PC-9 (cell line): ENCODE measurements at regions not wholly inside any gene's neighbourhood (a gene's known extent, or its start where the extent isn't known, plus 50 kb on each side); places are given as distances from the start of the nearest gene placed in this dataset.

ENCODE experiments used
- BruUV-seq: library from RNA; stranded (reverse); fragments of 400-500 nt; replicated peaks from 2 replicates; lab custom pipeline; 2021; lab: Mats Ljungman, UMichigan
- CTCF ChIA-PET: fragments of 300-600 bp; sonication (Branson Sonifier 250); formaldehyde crosslinking; loops from one replicate; lab custom pipeline; 2022; ENCODE audit warnings: antibody characterized with exemption; lab: Charles Lee
- POLR2A ChIA-PET: fragments of 300-600 bp; sonication (Branson Sonifier 250); formaldehyde crosslinking; loops from one replicate; lab custom pipeline; 2022; ENCODE audit warnings: antibody characterized with exemption; ENCODE audit not compliant: unreplicated experiment; lab: Charles Lee
- DNase-seq, 2 experiments: peaks; one replicate each; pipeline versions ENCODE4 v3.0.0 to v3.0.0-alpha.2; 2015 to 2022; ENCODE audit warnings: mixed read lengths in 1 of 2
- H2AFZ ChIP-seq: fragments of 200-600 bp; sonication (generic); 2 replicates; pipeline ENCODE4 v1.8.1; 2017; ENCODE audit warnings: antibody characterized with exemption
- H3F3A ChIP-seq: fragments of 200-600 bp; sonication (generic); 2 replicates; pipeline ENCODE4 v1.8.1; 2017; ENCODE audit warnings: antibody characterized with exemption, mild to moderate bottlenecking, low read depth; ENCODE audit not compliant: insufficient read depth
- H3K27ac ChIP-seq: fragments of 200-600 bp; sonication (generic); 2 replicates; pipeline ENCODE4 v1.6.1; 2016; ENCODE audit warnings: mixed run types
- H3K27me3 ChIP-seq: fragments of 200-600 bp; sonication (generic); 2 replicates; pipeline ENCODE4 v1.6.1; 2016; ENCODE audit warnings: low read depth, mixed run types; ENCODE audit not compliant: insufficient read depth
- H3K36me3 ChIP-seq: fragments of 200-600 bp; sonication (generic); 2 replicates; pipeline ENCODE4 v1.6.1; 2016; ENCODE audit warnings: low read depth, mixed run types
- H3K4me1 ChIP-seq: fragments of 200-600 bp; sonication (generic); replicated peaks from 2 replicates; pipeline ENCODE4 v1.6.1; 2016; ENCODE audit warnings: mixed run types; ENCODE audit not compliant: insufficient read depth
- H3K4me2 ChIP-seq: fragments of 200-600 bp; sonication (generic); 2 replicates; pipeline ENCODE4 v1.6.1; 2017; ENCODE audit warnings: mixed run types
- H3K4me3 ChIP-seq: fragments of 200-600 bp; sonication (generic); 2 replicates; pipeline ENCODE4 v1.6.1; 2016; ENCODE audit warnings: mixed run types
- H3K79me2 ChIP-seq: fragments of 200-600 bp; sonication (generic); 2 replicates; pipeline ENCODE4 v1.6.1; 2017; ENCODE audit warnings: low read depth, mixed run types
- H3K9me2 ChIP-seq: fragments of 200-600 bp; sonication (generic); 2 replicates; pipeline ENCODE4 v1.8.1; 2017; ENCODE audit warnings: mild to moderate bottlenecking; ENCODE audit not compliant: insufficient read depth
- H3K9me3 ChIP-seq: fragments of 200-600 bp; sonication (generic); 2 replicates; pipeline ENCODE4 v1.8.1; 2016; ENCODE audit warnings: low read depth; ENCODE audit not compliant: insufficient read depth
- H4K20me1 ChIP-seq: fragments of 200-600 bp; sonication (generic); 2 replicates; pipeline ENCODE4 v1.8.1; 2017; ENCODE audit not compliant: insufficient read depth
- CTCF ChIP-seq: fragments of 200-600 bp; sonication (generic); conservative IDR thresholded peaks from 2 replicates; pipeline ENCODE4 v1.6.1; 2017; ENCODE audit warnings: mixed run types, antibody characterized with exemption, mild to moderate bottlenecking, moderate library complexity
- EZH2 ChIP-seq: fragments of 200-600 bp; sonication (generic); IDR thresholded peaks from 2 replicates; pipeline ENCODE4 v1.8.0; 2017; ENCODE audit warnings: antibody characterized with exemption, low read depth
- intact Hi-C: fragments of 100-400 bp; cut with micrococcal nuclease; formaldehyde crosslinking; loops from one replicate; pipeline ENCODE4 v1.10.0; 2022; ENCODE audit not compliant: unreplicated experiment

- Histone ChIP-seq H3F3A (peaks cover 27% of the 10 kb centered on the region), H3K36me3 (no peaks in the 10 kb centered on the region), H3K4me1 (peaks cover 60% of the 10 kb centered on the region), H4K20me1 (no peaks in the 10 kb centered on the region), H3K9me3 (no peaks in the 10 kb centered on the region), H3K4me3 (no peak overlapping the region), H3K27ac (no peak overlapping the region), H2AFZ (no peak overlapping the region), H3K9me2 (no peaks in the 10 kb centered on the region), H3K79me2 (peaks cover 6% of the 10 kb centered on the region; the same call in 1 of the 2 replicates), H3K4me2 (no peak overlapping the region), H3K27me3 (no peaks in the 10 kb centered on the region)
- DNase-seq, result no peak
- ChIA-PET CTCF (no interaction called here), POLR2A (no interaction called here)
- TF ChIP-seq EZH2 (no peak), CTCF (no peak)
- intact Hi-C loops, result no loop called here
- BruUV-seq, result no TSS peak
These were observed 93.3 kb upstream of the DUSP5 start for GRCh38 chr10:110404413-110404812.

- Histone ChIP-seq H3K79me2 (peaks cover 6% of the 10 kb centered on the region; the same call in 1 of the 2 replicates), H4K20me1 (no peaks in the 10 kb centered on the region), H3K9me2 (no peaks in the 10 kb centered on the region), H3K4me2 (no peak overlapping the region), H3K9me3 (no peaks in the 10 kb centered on the region), H3K27me3 (no peaks in the 10 kb centered on the region), H3K4me1 (peaks cover 61% of the 10 kb centered on the region), H2AFZ (no peak overlapping the region), H3K4me3 (no peak overlapping the region), H3K36me3 (no peaks in the 10 kb centered on the region), H3F3A (peaks cover 28% of the 10 kb centered on the region), H3K27ac (no peak overlapping the region)
- BruUV-seq, result no TSS peak
- no peak for DNase-seq
- ChIA-PET POLR2A (no interaction called here), CTCF (no interaction called here)
- TF ChIP-seq EZH2 (no peak), CTCF (no peak)
- intact Hi-C loops, result no loop called here
These were observed 92.9 kb upstream of the DUSP5 start for GRCh38 chr10:110404825-110405224.

DNA sequence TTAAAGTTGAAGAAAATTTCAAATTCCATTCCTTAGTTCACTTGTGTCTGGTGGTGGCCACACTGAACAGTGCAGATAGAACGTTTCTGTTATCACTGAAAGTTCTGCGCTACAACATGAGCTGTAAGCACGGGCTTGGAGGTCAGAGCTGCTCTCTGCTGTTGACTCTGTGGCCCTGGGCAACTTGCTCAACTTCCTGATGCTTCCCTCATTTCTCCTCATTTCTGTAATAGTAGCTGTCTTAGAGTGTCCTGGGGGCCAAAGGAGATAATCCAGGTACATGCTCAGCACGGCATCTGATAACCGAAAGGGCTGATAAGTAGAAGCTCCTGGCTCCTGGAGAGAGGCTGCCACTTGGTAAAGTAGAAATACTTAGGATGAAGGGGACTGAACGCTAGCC, 92.3 kb upstream of the DUSP5 start:
- no peaks in the 10 kb centered on the region for H4K20me1 ChIP-seq
- no peaks in the 10 kb centered on the region for H3K27me3 ChIP-seq
- peaks cover 59% of the 10 kb centered on the region for H3K4me1 ChIP-seq
- H3K4me2 ChIP-seq, result no peak overlapping the region
- H3K4me3 ChIP-seq, result no peak overlapping the region
- CTCF ChIA-PET, result no interaction called here
- no peak for TF ChIP-seq EZH2
- no peak for TF ChIP-seq CTCF
- H3K36me3 ChIP-seq, result no peaks in the 10 kb centered on the region
- H3K27ac ChIP-seq, result no peak overlapping the region
- intact Hi-C loops, result no loop called here
- no peak for DNase-seq
- BruUV-seq, result no TSS peak
- H3K9me3 ChIP-seq, result no peaks in the 10 kb centered on the region
- no peak overlapping the region for H2AFZ ChIP-seq
- POLR2A ChIA-PET, result no interaction called here
- H3F3A ChIP-seq, result peaks cover 26% of the 10 kb centered on the region
- H3K9me2 ChIP-seq, result no peaks in the 10 kb centered on the region
- H3K79me2 ChIP-seq, result peaks cover 6% of the 10 kb centered on the region; the same call in 1 of the 2 replicates
